ENCODE measurements at regions not wholly inside any gene's neighbourhood (a gene's known extent, or its start where the extent isn't known, plus 50 kb on each side); places are given as distances from the start of the nearest gene placed in this dataset.
"Not testable (repeated sequence)": the region's sequence is repeated elsewhere in the genome, so short reads cannot be mapped to it uniquely, and the experiment has no call there.

- DNase-seq, result no peak
Observed at GRCh38 chr6:151154418-151154817, 85.3 kb upstream of the AKAP12 start.

GRCh38 chr6:151155095-151155494 is 84.7 kb upstream of the AKAP12 start:
- no peak for DNase-seq

- DNase-seq, result no peak
Observed at GRCh38 chr6:151160929-151161757, 78.6 kb upstream of the AKAP12 start.

GRCh38 chr6:151164383-151164782 is 75.4 kb upstream of the AKAP12 start:
- DNase-seq, result no peak

GRCh38 chr6:151166180-151166579 is 73.6 kb upstream of the AKAP12 start:
- no peak for DNase-seq

- DNase-seq, result no peak
Observed at GRCh38 chr6:151167034-151167433, 72.7 kb upstream of the AKAP12 start.

- DNase-seq, result no peak
Observed at GRCh38 chr6:151170622-151171246, 69.0 kb upstream of the AKAP12 start.

GRCh38 chr6:151172751-151173150 is 67.0 kb upstream of the AKAP12 start:
- DNase-seq, result no peak

GRCh38 chr6:151175662-151176445 is 63.9 kb upstream of the AKAP12 start:
- DNase-seq, result no peak

- DNase-seq, result no peak
Observed at GRCh38 chr6:151176911-151177770, 62.6 kb upstream of the AKAP12 start.

- no peak for DNase-seq
Observed at GRCh38 chr6:151178373-151178772, 61.4 kb upstream of the AKAP12 start.

GRCh38 chr6:151179321-151179720 is 60.4 kb upstream of the AKAP12 start:
- DNase-seq, result no peak

- peak in 1 of 2 experiments; percentile 11 for DNase-seq
Observed at GRCh38 chr6:151180330-151181048, 59.3 kb upstream of the AKAP12 start.

- no peak for DNase-seq
Observed at GRCh38 chr6:151181706-151182363, 57.9 kb upstream of the AKAP12 start.

- DNase-seq, result not testable (repeated sequence)
Observed at GRCh38 chr6:151182958-151183357, 56.8 kb upstream of the AKAP12 start.

- no peak for DNase-seq
Observed at GRCh38 chr6:151185148-151185547, 54.6 kb upstream of the AKAP12 start.

GRCh38 chr6:151186306-151186705 is 53.5 kb upstream of the AKAP12 start:
- DNase-seq, result no peak

- DNase-seq, result no peak
Observed at GRCh38 chr6:151186804-151187330, 52.9 kb upstream of the AKAP12 start.
